ENCODE measurements at regions not wholly inside any gene's neighbourhood (a gene's known extent, or its start where the extent isn't known, plus 50 kb on each side); places are given as distances from the start of the nearest gene placed in this dataset.
"Not testable (repeated sequence)": the region's sequence is repeated elsewhere in the genome, so short reads cannot be mapped to it uniquely, and the experiment has no call there.

GRCh38 chr1:100811808-100812207 lies 82.8 kb downstream of the EXTL2 start:
- Mint-ChIP-seq H3K4me1 (peaks cover 12% of the 10 kb centered on the region), H3K9me3 (ENCODE audit: insufficient read depth) (no peaks in the 10 kb centered on the region), H3K27me3 (peaks cover 19% of the 10 kb centered on the region), H3K4me3 (no peak overlapping the region), H3K27ac (no peak overlapping the region)
- 100% methylated on average over 1 of the region's 1 CpG for WGBS (ENCODE audit: insufficient coverage)
- Histone ChIP-seq H3K9me3 (ENCODE audit: control extremely low read depth in 1 of 3, control insufficient read depth in 2 of 3, insufficient read depth in 1 of 3, low read length in 2 of 3) (no peaks in the 10 kb centered on the region), H3K27ac (ENCODE audit: low read length in 2 of 2) (no peak overlapping the region), H2AFZ (ENCODE audit: insufficient read depth, low read depth, low read length, poor library complexity, severe bottlenecking) (no peak overlapping the region), H3K4me1 (ENCODE audit: control insufficient read depth in 2 of 2, insufficient read depth in 2 of 2, low read length in 2 of 2) (no peaks in the 10 kb centered on the region), H4K20me1 (ENCODE audit: control insufficient read depth, insufficient read depth, low read length, poor library complexity, severe bottlenecking) (no peaks in the 10 kb centered on the region), H3K27me3 (replicated peaks in 1 of 4; ENCODE audit: control extremely low read depth in 1 of 4, control insufficient read depth in 3 of 4, insufficient read depth in 4 of 4, low read length in 3 of 4) (peaks cover 0 to 3% (median 0%) of the 10 kb centered on the region in 4 experiments), H3K79me2 (ENCODE audit: control insufficient read depth, insufficient read depth, low read length) (no peaks in the 10 kb centered on the region), H3K4me2 (replicated peaks; ENCODE audit: low read depth, low read length, poor library complexity, severe bottlenecking) (no peak overlapping the region), H3K9ac (ENCODE audit: low read length) (no peak overlapping the region), H3K36me3 (replicated peaks in 1 of 2; ENCODE audit: control extremely low read depth in 1 of 2, control insufficient read depth in 1 of 2, extremely low read depth in 1 of 2, insufficient read depth in 2 of 2, low read length in 1 of 2) (no peaks in the 10 kb centered on the region), H3K4me3 (ENCODE audit: control extremely low read depth in 1 of 5, extremely low read depth in 1 of 5, insufficient read depth in 1 of 5, low read depth in 2 of 5, low read length in 4 of 5) (no peak overlapping the region)
- CTCF ChIA-PET: no interaction called here
- TF ChIP-seq EZH2 (IDR thresholded peaks at IDR 0.05; ENCODE audit: borderline replicate concordance, insufficient read depth, low read depth, low read length, poor library complexity, severe bottlenecking): no peak
- TF ChIP-seq, protein P1, sequence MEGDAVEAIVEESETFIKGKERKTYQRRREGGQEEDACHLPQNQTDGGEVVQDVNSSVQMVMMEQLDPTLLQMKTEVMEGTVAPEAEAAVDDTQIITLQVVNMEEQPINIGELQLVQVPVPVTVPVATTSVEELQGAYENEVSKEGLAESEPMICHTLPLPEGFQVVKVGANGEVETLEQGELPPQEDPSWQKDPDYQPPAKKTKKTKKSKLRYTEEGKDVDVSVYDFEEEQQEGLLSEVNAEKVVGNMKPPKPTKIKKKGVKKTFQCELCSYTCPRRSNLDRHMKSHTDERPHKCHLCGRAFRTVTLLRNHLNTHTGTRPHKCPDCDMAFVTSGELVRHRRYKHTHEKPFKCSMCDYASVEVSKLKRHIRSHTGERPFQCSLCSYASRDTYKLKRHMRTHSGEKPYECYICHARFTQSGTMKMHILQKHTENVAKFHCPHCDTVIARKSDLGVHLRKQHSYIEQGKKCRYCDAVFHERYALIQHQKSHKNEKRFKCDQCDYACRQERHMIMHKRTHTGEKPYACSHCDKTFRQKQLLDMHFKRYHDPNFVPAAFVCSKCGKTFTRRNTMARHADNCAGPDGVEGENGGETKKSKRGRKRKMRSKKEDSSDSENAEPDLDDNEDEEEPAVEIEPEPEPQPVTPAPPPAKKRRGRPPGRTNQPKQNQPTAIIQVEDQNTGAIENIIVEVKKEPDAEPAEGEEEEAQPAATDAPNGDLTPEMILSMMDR (IDR thresholded peaks at IDR 0.05): no peak
- DNase-seq (no peak), ATAC-seq (ENCODE audit: low read depth) (no peak)
- intact Hi-C loops (cut with micrococcal nuclease): no loop called here
- POLR2A ChIA-PET: no interaction called here

DNA sequence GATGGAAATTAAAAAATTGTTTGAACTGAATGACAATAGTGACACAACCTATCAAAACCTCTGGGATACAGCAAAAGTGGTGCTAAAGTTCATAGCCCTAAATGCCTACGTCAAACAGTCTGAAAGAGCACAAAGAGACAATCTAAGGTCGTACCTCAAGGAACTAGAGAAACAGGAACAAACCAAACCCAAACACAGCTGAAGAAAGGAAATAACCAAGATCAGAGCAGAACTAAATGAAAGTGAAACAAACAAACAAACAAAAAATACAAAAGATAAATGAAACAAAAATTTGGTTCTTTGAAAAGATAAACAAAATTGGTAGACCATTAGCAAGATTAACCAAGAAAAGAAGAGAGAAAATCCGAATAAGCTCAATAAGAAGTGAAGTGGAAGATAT lies 79.7 kb downstream of the EXTL2 start:
- H3K79me2 ChIP-seq (ENCODE audit: control insufficient read depth, insufficient read depth, low read length); H2AFZ ChIP-seq (ENCODE audit: insufficient read depth, low read depth, low read length, poor library complexity, severe bottlenecking); H3K4me1 ChIP-seq (ENCODE audit: control insufficient read depth in 2 of 2, insufficient read depth in 2 of 2, low read length in 2 of 2); H4K20me1 ChIP-seq (ENCODE audit: control insufficient read depth, insufficient read depth, low read length, poor library complexity, severe bottlenecking); H3K4me3 ChIP-seq (ENCODE audit: control extremely low read depth in 1 of 5, extremely low read depth in 1 of 5, insufficient read depth in 1 of 5, low read depth in 2 of 5, low read length in 4 of 5); H3K9me3 ChIP-seq (ENCODE audit: control extremely low read depth in 1 of 3, control insufficient read depth in 2 of 3, insufficient read depth in 1 of 3, low read length in 2 of 3); H3K9ac ChIP-seq (ENCODE audit: low read length); H3K27ac ChIP-seq (ENCODE audit: low read length in 2 of 2); H3K4me3 Mint-ChIP-seq; H3K27me3 ChIP-seq (replicated peaks in 1 of 4; ENCODE audit: control extremely low read depth in 1 of 4, control insufficient read depth in 3 of 4, insufficient read depth in 4 of 4, low read length in 3 of 4); POLR2A ChIA-PET; H3K9me3 Mint-ChIP-seq (ENCODE audit: insufficient read depth); H3K36me3 ChIP-seq (replicated peaks in 1 of 2; ENCODE audit: control extremely low read depth in 1 of 2, control insufficient read depth in 1 of 2, extremely low read depth in 1 of 2, insufficient read depth in 2 of 2, low read length in 1 of 2); intact Hi-C loops (cut with micrococcal nuclease); CTCF ChIA-PET; H3K4me2 ChIP-seq (replicated peaks; ENCODE audit: low read depth, low read length, poor library complexity, severe bottlenecking); ATAC-seq (ENCODE audit: low read depth); H3K27ac Mint-ChIP-seq; H3K27me3 Mint-ChIP-seq: not testable (repeated sequence)
- no CpG with 5 or more reads among the region's 3 CpGs for WGBS (ENCODE audit: insufficient coverage)
- DNase-seq: peak; percentile 22
- peaks cover 12% of the 10 kb centered on the region for H3K4me1 Mint-ChIP-seq
